ENCODE measurements at regions not wholly inside any gene's neighbourhood (a gene's known extent, or its start where the extent isn't known, plus 50 kb on each side); places are given as distances from the start of the nearest gene placed in this dataset.

GRCh38 chr1:201774983-201775344 lies 54.0 kb upstream of the IPO9 start:
- no peak for DNase-seq (ENCODE audit: low spot score)
- no peak for TF ChIP-seq CTCF (IDR thresholded peaks at IDR 0.05; ENCODE audit: extremely low read depth, missing control alignments)

- DNase-seq (ENCODE audit: low spot score), result no peak
- no peak for TF ChIP-seq CTCF (IDR thresholded peaks at IDR 0.05; ENCODE audit: extremely low read depth, missing control alignments)
Observed at GRCh38 chr1:201775380-201775779, 53.6 kb upstream of the IPO9 start.

GRCh38 chr1:201778279-201779065 lies 50.5 kb upstream of the IPO9 start:
- TF ChIP-seq CTCF (IDR thresholded peaks at IDR 0.05; ENCODE audit: extremely low read depth, missing control alignments), result no peak
- no peak for DNase-seq (ENCODE audit: low spot score)

Measured in GM20000 (cell line).